Nephron progenitor cell (in vitro differentiated cells): ENCODE measurements at regions not wholly inside any gene's neighbourhood (a gene's known extent, or its start where the extent isn't known, plus 50 kb on each side); places are given as distances from the start of the nearest gene placed in this dataset.

Experiments
- DNase-seq: peaks from one replicate; pipeline ENCODE4 v3.0.0; 2021
- H3K27ac Mint-ChIP-seq: 2 replicates; pipeline ENCODE4 v1.8.0; 2021; ENCODE audit warnings: mild to moderate bottlenecking, moderate library complexity, mixed read lengths
- H3K27me3 Mint-ChIP-seq: 2 replicates; pipeline ENCODE4 v1.8.0; 2021; ENCODE audit warnings: mild to moderate bottlenecking, low read depth, mixed read lengths; ENCODE audit not compliant: poor library complexity
- H3K36me3 Mint-ChIP-seq: 2 replicates; pipeline ENCODE4 v1.8.0; 2021; ENCODE audit warnings: low read depth, mixed read lengths
- H3K4me1 Mint-ChIP-seq: 2 replicates; pipeline ENCODE4 v1.8.0; 2021; ENCODE audit warnings: mixed read lengths
- H3K4me3 Mint-ChIP-seq: 2 replicates; pipeline ENCODE4 v1.8.0; 2021; ENCODE audit warnings: mild to moderate bottlenecking, moderate library complexity, mixed read lengths
- H3K9me3 Mint-ChIP-seq: 2 replicates; pipeline ENCODE4 v1.8.0; 2021; ENCODE audit warnings: mild to moderate bottlenecking, moderate library complexity, mixed read lengths
- CTCF ChIP-seq: fragments of 200-600 bp; sonication (generic); IDR thresholded peaks from 2 replicates; pipeline ENCODE4 v1.5.0; 2021; ENCODE audit warnings: antibody characterized with exemption

GRCh38 chr3:150073031-150073430 is 102.3 kb upstream of the PFN2 start:
- Mint-ChIP-seq H3K27me3 (no peaks in the 10 kb centered on the region), H3K4me3 (no peak overlapping the region), H3K27ac (no peak overlapping the region), H3K9me3 (peaks cover 21% of the 10 kb centered on the region), H3K36me3 (no peaks in the 10 kb centered on the region), H3K4me1 (peaks cover 42% of the 10 kb centered on the region)
- no peak for TF ChIP-seq CTCF
- DNase-seq = no peak

- no peak for TF ChIP-seq CTCF
- peaks cover 42% of the 10 kb centered on the region for H3K4me1 Mint-ChIP-seq
- no peaks in the 10 kb centered on the region for H3K27me3 Mint-ChIP-seq
- no peaks in the 10 kb centered on the region for H3K36me3 Mint-ChIP-seq
- H3K27ac Mint-ChIP-seq = no peak overlapping the region
- no peak for DNase-seq
- H3K4me3 Mint-ChIP-seq = no peak overlapping the region
- peaks cover 21% of the 10 kb centered on the region for H3K9me3 Mint-ChIP-seq
These were observed 101.9 kb upstream of the PFN2 start for GRCh38 chr3:150072576-150072975.

- no peaks in the 10 kb centered on the region for H3K36me3 Mint-ChIP-seq
These were observed 99.6 kb upstream of the PFN2 start for GRCh38 chr3:150070271-150070670.

GRCh38 chr3:150069633-150070032 is 98.9 kb upstream of the PFN2 start:
- H3K4me1 Mint-ChIP-seq = peaks cover 37% of the 10 kb centered on the region
- H3K27ac Mint-ChIP-seq = no peak overlapping the region

More at GRCh38 chr3:150070271-150070670, 99.6 kb upstream of the PFN2 start:
- Mint-ChIP-seq H3K4me3 (no peak overlapping the region), H3K27me3 (no peaks in the 10 kb centered on the region), H3K4me1 (peaks cover 42% of the 10 kb centered on the region), H3K27ac (no peak overlapping the region), H3K9me3 (peaks cover 2% of the 10 kb centered on the region)
- TF ChIP-seq CTCF = no peak
- no peak for DNase-seq

GRCh38 chr3:150069154-150069527 is 98.4 kb upstream of the PFN2 start:
- no peak for TF ChIP-seq CTCF
- H3K4me3 Mint-ChIP-seq = no peak overlapping the region
- H3K27ac Mint-ChIP-seq = no peak overlapping the region
- no peaks in the 10 kb centered on the region for H3K27me3 Mint-ChIP-seq
- no peaks in the 10 kb centered on the region for H3K9me3 Mint-ChIP-seq
- DNase-seq = no peak
- H3K4me1 Mint-ChIP-seq = peaks cover 32% of the 10 kb centered on the region
- no peaks in the 10 kb centered on the region for H3K36me3 Mint-ChIP-seq

More at GRCh38 chr3:150069633-150070032, 98.9 kb upstream of the PFN2 start:
- no peaks in the 10 kb centered on the region for H3K36me3 Mint-ChIP-seq
- H3K4me3 Mint-ChIP-seq = no peak overlapping the region
- H3K9me3 Mint-ChIP-seq = no peaks in the 10 kb centered on the region
- no peak for DNase-seq
- no peak for TF ChIP-seq CTCF
- H3K27me3 Mint-ChIP-seq = no peaks in the 10 kb centered on the region

DNA sequence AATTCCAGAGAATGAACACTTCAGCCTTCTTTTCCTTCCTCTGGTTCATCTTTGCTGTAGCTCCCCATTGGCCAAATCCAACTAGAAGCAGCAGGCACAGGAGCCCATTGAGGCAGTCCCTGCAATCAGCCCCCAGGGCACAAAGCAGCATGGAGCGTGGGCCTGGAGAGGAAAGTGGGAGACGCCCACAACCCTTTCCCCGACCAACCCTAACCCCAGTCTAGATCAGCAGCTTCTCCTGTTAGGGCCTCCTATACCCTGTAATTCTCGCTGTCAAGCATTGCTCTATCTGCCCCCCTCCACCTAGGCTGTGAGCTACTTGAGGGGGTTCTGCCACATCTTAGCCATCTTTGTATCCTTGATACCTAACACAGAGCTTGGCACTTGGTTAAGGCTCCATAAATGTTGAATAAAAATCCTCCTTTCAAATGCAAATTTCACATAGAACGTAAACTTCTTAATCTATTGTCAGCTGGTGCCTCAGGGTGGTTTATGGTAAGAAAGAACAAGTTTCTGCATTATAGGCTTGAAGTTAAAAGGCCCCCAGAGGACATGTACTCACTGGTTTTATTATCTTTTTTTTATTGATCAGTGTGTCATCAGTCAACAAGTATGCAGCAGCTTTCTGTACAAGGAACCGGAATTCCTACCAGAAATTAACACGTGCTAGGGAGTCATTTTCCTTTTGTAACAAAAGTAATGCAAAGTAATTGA is 97.9 kb upstream of the PFN2 start:
- Mint-ChIP-seq H3K4me3 (no peak overlapping the region), H3K36me3 (no peaks in the 10 kb centered on the region), H3K27ac (no peak overlapping the region), H3K4me1 (peaks cover 31% of the 10 kb centered on the region), H3K27me3 (no peaks in the 10 kb centered on the region), H3K9me3 (no peaks in the 10 kb centered on the region)
- DNase-seq = no peak
- TF ChIP-seq CTCF = no peak
